ENCODE measurements at regions not wholly inside any gene's neighbourhood (a gene's known extent, or its start where the extent isn't known, plus 50 kb on each side); places are given as distances from the start of the nearest gene placed in this dataset.

- H3K9ac ChIP-seq (ENCODE audit: low read length), result no peak overlapping the region
- H3K9me3 ChIP-seq (ENCODE audit: low read length), result no peaks in the 10 kb centered on the region
- H3K27me3 ChIP-seq (ENCODE audit: insufficient read depth, low read depth, low read length), result no peaks in the 10 kb centered on the region
- H3F3A ChIP-seq (ENCODE audit: insufficient read depth, low read length, poor library complexity, severe bottlenecking), result no peaks in the 10 kb centered on the region
- TF ChIP-seq MXI1 (conservative IDR thresholded peaks at IDR 0.05; ENCODE audit: poor library complexity, severe bottlenecking), result no peak
- TF ChIP-seq REST (IDR thresholded peaks at IDR 0.05; ENCODE audit: borderline replicate concordance), result no peak
- TF ChIP-seq EZH2 (IDR thresholded peaks at IDR 0.05; ENCODE audit: borderline replicate concordance, insufficient read depth, low read length, poor library complexity, severe bottlenecking), result no peak
- TF ChIP-seq EP300 (conservative IDR thresholded peaks at IDR 0.05; ENCODE audit: poor library complexity, severe bottlenecking), result no peak
- TF ChIP-seq SMC3 (conservative IDR thresholded peaks at IDR 0.05; ENCODE audit: poor library complexity), result no peak
- TF ChIP-seq, protein P1, sequence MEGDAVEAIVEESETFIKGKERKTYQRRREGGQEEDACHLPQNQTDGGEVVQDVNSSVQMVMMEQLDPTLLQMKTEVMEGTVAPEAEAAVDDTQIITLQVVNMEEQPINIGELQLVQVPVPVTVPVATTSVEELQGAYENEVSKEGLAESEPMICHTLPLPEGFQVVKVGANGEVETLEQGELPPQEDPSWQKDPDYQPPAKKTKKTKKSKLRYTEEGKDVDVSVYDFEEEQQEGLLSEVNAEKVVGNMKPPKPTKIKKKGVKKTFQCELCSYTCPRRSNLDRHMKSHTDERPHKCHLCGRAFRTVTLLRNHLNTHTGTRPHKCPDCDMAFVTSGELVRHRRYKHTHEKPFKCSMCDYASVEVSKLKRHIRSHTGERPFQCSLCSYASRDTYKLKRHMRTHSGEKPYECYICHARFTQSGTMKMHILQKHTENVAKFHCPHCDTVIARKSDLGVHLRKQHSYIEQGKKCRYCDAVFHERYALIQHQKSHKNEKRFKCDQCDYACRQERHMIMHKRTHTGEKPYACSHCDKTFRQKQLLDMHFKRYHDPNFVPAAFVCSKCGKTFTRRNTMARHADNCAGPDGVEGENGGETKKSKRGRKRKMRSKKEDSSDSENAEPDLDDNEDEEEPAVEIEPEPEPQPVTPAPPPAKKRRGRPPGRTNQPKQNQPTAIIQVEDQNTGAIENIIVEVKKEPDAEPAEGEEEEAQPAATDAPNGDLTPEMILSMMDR (IDR thresholded peaks at IDR 0.05; ENCODE audit: poor library complexity, severe bottlenecking), result no peak
- no peak for TF ChIP-seq POLR2AphosphoS5 (IDR thresholded peaks at IDR 0.05)
- TF ChIP-seq TAF1 (IDR thresholded peaks at IDR 0.05; ENCODE audit: low read depth), result no peak
- TF ChIP-seq RAD21 (conservative IDR thresholded peaks at IDR 0.05), result no peak
- no peaks in the 10 kb centered on the region for H4K20me1 ChIP-seq (ENCODE audit: insufficient read depth)
- H2AFZ ChIP-seq (ENCODE audit: low read depth, low read length), result no peak overlapping the region
- no peaks in the 10 kb centered on the region for H3K79me2 ChIP-seq (replicated peaks; ENCODE audit: insufficient read depth, low read length)
- H3K4me3 ChIP-seq (ENCODE audit: low read length), result no peak overlapping the region
- H3K27ac ChIP-seq (ENCODE audit: low read length), result no peak overlapping the region
- no peaks in the 10 kb centered on the region for H3K9me2 ChIP-seq (ENCODE audit: insufficient read depth, low read length)
- H3K36me3 ChIP-seq (ENCODE audit: insufficient read depth, low read length), result no peaks in the 10 kb centered on the region
- no peak overlapping the region for H3K4me2 ChIP-seq (ENCODE audit: low read length)
These were observed 598.8 kb downstream of the RNF144B start for GRCh38 chr6:18985996-18986395.

GRCh38 chr6:18988636-18989035 lies 601.5 kb downstream of the RNF144B start:
- TF ChIP-seq EZH2 (IDR thresholded peaks at IDR 0.05; ENCODE audit: borderline replicate concordance, insufficient read depth, low read length, poor library complexity, severe bottlenecking) (no peak), EP300 (conservative IDR thresholded peaks at IDR 0.05; ENCODE audit: poor library complexity, severe bottlenecking) (no peak), SMC3 (conservative IDR thresholded peaks at IDR 0.05; ENCODE audit: poor library complexity) (no peak), MXI1 (conservative IDR thresholded peaks at IDR 0.05; ENCODE audit: poor library complexity, severe bottlenecking) (no peak), TAF1 (IDR thresholded peaks at IDR 0.05; ENCODE audit: low read depth) (no peak), REST (IDR thresholded peaks at IDR 0.05; ENCODE audit: borderline replicate concordance) (no peak), RAD21 (conservative IDR thresholded peaks at IDR 0.05) (no peak), POLR2AphosphoS5 (IDR thresholded peaks at IDR 0.05) (no peak)
- TF ChIP-seq, protein P1 (IDR thresholded peaks at IDR 0.05; ENCODE audit: poor library complexity, severe bottlenecking), result no peak
- H3K4me2 ChIP-seq (ENCODE audit: low read length), result no peak overlapping the region

More at GRCh38 chr6:18988636-18989035, 601.5 kb downstream of the RNF144B start:
- no peaks in the 10 kb centered on the region for H3K9me2 ChIP-seq (ENCODE audit: insufficient read depth, low read length)
- no peak overlapping the region for H2AFZ ChIP-seq (ENCODE audit: low read depth, low read length)
- H3K79me2 ChIP-seq (replicated peaks; ENCODE audit: insufficient read depth, low read length), result no peaks in the 10 kb centered on the region
- no peaks in the 10 kb centered on the region for H3K36me3 ChIP-seq (ENCODE audit: insufficient read depth, low read length)
- H3F3A ChIP-seq (ENCODE audit: insufficient read depth, low read length, poor library complexity, severe bottlenecking), result no peaks in the 10 kb centered on the region
- no peak overlapping the region for H3K4me3 ChIP-seq (ENCODE audit: low read length)
- no peaks in the 10 kb centered on the region for H4K20me1 ChIP-seq (ENCODE audit: insufficient read depth)
- H3K9ac ChIP-seq (ENCODE audit: low read length), result no peak overlapping the region
- no peak overlapping the region for H3K27ac ChIP-seq (ENCODE audit: low read length)
- H3K27me3 ChIP-seq (ENCODE audit: insufficient read depth, low read depth, low read length), result no peaks in the 10 kb centered on the region
- H3K9me3 ChIP-seq (ENCODE audit: low read length), result no peaks in the 10 kb centered on the region
